ENCODE measurements at regions not wholly inside any gene's neighbourhood (a gene's known extent, or its start where the extent isn't known, plus 50 kb on each side); places are given as distances from the start of the nearest gene placed in this dataset.

DNA sequence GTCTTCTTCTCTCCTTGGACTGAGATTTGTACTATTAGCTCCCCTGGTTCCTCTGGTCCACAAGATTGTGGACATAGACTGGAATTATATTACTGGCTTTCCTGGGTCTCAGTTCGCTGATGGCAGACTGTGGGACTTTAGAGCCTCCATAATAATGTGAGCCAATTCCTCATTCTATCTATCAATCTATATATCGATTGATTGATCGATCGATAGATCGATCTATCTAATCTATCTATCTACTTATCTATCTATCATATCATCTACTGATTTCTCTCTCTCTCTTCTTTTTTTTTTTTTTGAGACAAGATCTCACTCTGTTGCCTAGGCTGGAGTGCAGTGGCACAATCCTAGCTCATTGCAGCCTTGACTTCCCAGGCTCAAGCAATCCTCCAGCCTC is 51.5 kb upstream of the DDR1 start:
- intact Hi-C loops (cut with DNase I): loop anchor here in 1 of 2 donors (10.0 kb wide), 1 partner anchor 242 kb away; no protein-coding TSS in a partner anchor
- DNase-seq (ENCODE audit: low spot score): no peak

GRCh38 chr6:30830438-30830837 is 53.9 kb upstream of the DDR1 start:
- intact Hi-C loops (cut with DNase I): loop anchor here in 1 of 2 donors (10.0 kb wide), 1 partner anchor 244 kb away; no protein-coding TSS in a partner anchor

GRCh38 chr6:30829639-30830255 is 54.6 kb upstream of the DDR1 start:
- peak; percentile 66 for DNase-seq (ENCODE audit: low spot score)
- intact Hi-C loops (cut with DNase I): loop anchor here (2.0 to 10.0 kb wide), 5 partner anchors 48 to 248 kb away; no protein-coding TSS in a partner anchor

More at GRCh38 chr6:30830438-30830837, 53.9 kb upstream of the DDR1 start:
- DNase-seq (ENCODE audit: low spot score): peak; percentile 61

GRCh38 chr6:30829033-30829432 is 55.3 kb upstream of the DDR1 start:
- intact Hi-C loops (cut with DNase I): loop anchor here (2.0 to 5.0 kb wide), 4 partner anchors 48 to 248 kb away; no protein-coding TSS in a partner anchor
- DNase-seq (ENCODE audit: low spot score): peak; percentile 47

DNA sequence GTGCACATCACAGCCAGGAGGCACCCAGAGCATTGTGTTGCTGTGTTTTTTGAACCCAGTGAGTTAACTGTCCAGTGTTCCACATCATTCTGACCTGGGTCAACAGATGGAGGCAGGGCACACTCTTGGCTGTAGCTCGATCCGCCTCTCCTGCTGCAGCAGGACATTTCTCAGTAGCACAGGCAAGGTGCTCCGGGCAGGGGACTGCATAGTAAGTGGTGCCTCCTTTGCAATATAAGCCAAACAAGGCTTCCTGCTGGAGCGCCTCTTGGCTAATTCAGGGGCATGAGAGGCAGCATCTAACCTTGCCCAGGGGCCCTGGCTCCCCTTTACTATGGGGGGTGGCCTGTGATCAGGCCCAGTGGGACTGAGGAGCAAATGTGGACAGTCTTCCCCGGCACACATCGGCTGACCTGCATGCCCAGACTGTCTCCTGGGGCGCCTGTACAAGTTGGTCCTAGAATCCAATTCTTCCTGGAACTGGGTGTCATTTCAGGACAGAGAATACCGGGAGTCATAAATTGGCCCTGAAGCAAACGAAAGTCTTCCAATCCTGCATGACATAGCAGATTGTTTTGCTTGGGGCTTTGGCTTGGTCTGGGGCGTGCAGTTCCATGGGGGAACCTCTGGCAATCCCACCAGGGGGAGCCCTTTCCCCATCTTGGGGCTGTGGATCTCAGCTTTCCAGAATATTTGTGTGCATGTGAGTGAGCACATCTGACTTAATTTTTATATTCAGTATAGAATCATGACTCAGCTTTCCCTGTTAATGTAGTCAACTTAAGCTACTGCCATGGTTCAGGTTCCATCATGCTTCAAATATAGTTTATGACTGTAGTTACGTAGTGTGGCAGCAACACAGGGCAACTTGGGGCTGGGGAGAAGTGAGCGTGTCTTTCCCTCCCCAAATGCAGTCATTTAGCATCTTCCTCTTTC is 56.0 kb upstream of the DDR1 start:
- intact Hi-C loops (cut with DNase I): loop anchor here (2.0 to 5.0 kb wide), 4 partner anchors 49 to 249 kb away; no protein-coding TSS in a partner anchor
- DNase-seq (ENCODE audit: low spot score): peak; percentile 96

DNA sequence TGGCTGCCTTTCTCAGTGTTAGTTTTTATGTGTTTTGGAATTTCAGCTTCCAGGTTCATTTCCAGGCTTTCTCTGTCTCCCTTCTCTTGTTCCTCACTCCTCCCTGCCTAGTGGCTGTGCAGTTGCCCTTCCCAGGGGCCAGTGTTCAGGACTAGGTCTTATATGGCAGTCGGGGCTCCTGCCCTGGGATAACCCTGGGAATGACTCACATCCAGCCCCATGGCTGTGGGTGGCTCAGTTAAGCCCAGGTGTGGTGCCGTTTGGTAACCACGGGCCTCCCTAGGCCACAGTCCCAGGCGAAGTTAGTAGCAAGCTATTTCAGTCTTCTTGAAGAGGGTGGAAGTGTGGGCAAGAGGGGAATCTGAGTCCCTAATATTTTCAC is 57.4 kb upstream of the DDR1 start:
- peak; percentile 75 for DNase-seq (ENCODE audit: low spot score)

GRCh38 chr6:30824698-30825097 is 59.6 kb upstream of the DDR1 start:
- intact Hi-C loops (cut with DNase I): loop anchor here (5.0 kb wide), 4 partner anchors 53 to 253 kb away; partner anchors contain the start of genes FLOT1 (in 1 of the 2) and IER3 (in 1 of the 2)
- peak; percentile 55 for DNase-seq (ENCODE audit: low spot score)

More for the DNA sequence above, 57.4 kb upstream of the DDR1 start:
- intact Hi-C loops (cut with DNase I): loop anchor here in 1 of 2 donors (5.0 kb wide), 3 partner anchors 50 to 250 kb away; no protein-coding TSS in a partner anchor

- intact Hi-C loops (cut with DNase I): loop anchor here in 1 of 2 donors (5.0 kb wide), 1 partner anchor 81 kb away; the partner anchor contains the start of genes FLOT1 and IER3
- no peak for DNase-seq (ENCODE audit: low spot score)
Measured at GRCh38 chr6:30823534-30823865, 60.8 kb upstream of the DDR1 start.

- intact Hi-C loops (cut with DNase I): loop anchor here in 1 of 2 donors (5.0 kb wide), 1 partner anchor 80 kb away; the partner anchor contains the start of genes FLOT1 and IER3
- no peak for DNase-seq (ENCODE audit: low spot score)
Measured at GRCh38 chr6:30821862-30822784, 62.2 kb upstream of the DDR1 start.

DNA sequence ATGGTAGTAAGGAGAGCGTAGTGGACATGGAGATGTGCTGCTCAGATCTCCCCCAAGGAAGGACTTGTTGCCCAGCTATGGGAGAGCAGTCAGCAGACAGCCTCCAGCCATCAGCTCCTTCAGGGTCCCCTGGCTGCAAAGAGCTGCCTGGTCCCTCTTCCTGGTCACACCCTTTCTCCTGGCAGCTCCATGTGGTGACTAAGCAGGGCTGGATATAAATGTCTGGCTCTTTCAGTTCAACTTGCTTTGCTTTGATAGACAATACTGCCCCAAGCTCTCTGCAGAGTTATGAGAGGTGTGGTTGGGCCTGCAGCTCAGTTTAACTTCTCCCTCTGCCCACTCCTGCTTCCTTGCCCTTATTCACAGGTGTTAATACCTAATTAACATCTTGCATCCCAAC is 64.1 kb upstream of the DDR1 start:
- peak; percentile 87 for DNase-seq (ENCODE audit: low spot score)
- intact Hi-C loops (cut with DNase I): loop anchor here in 1 of 2 donors (5.0 kb wide), 1 partner anchor 78 kb away; the partner anchor contains the start of genes FLOT1 and IER3

GRCh38 chr6:30819297-30819917 is 64.9 kb upstream of the DDR1 start:
- intact Hi-C loops (cut with DNase I): loop anchor here in 1 of 2 donors (10.0 kb wide), 1 partner anchor 55 kb away; no protein-coding TSS in a partner anchor
- DNase-seq (ENCODE audit: low spot score): peak; percentile 59

DNA sequence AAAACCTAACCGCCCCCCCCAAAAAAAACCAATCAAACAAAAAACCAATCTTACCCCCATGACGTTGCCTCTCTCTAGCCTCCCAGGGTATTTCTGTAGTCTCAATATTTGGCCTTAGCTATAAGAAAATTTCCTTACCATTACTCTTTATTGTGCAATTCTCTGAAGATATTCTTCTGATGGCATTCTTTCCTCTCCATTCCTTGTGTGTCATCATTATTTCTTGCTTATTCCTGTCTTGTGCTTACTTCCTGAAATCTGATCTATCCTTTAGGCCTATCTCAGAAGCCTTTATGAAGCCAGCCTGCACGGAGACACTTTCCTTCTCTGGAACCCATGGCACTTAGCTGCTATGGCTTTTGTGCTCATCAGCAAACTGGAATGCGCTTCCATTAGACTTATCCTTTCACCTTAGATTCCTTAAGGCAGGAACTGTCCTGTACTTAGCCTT is 65.9 kb upstream of the DDR1 start:
- peak; percentile 4 for DNase-seq (ENCODE audit: low spot score)
- intact Hi-C loops (cut with DNase I): loop anchor here in 1 of 2 donors (10.0 kb wide), 1 partner anchor 54 kb away; no protein-coding TSS in a partner anchor

- DNase-seq (ENCODE audit: low spot score): peak; percentile 4
- intact Hi-C loops (cut with DNase I): loop anchor here in 1 of 2 donors (10.0 kb wide), 1 partner anchor 52 kb away; no protein-coding TSS in a partner anchor
Measured at GRCh38 chr6:30816791-30817739, 67.3 kb upstream of the DDR1 start.

DNA sequence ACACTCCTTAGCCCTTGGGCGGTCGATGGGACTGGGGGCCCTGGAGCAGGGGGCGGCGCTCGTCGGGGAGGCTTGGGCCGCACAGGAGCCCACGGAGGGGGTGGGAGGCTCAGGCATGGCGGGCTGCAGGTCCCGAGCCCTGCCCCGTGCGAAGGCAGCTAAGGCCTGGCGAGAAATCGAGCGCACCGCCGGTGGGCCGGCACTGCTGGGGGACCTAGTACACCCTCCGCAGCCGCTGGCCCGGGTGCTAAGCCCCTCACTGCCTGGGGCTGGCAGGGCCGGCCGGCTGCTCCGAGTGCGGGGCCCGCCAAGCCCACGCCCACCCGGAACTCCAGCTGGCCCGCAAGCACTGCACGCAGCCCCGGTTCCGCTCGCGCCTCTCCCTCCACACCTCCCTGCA is 68.0 kb upstream of the DDR1 start:
- intact Hi-C loops (cut with DNase I): loop anchor here in 1 of 2 donors (10.0 kb wide), 1 partner anchor 51 kb away; no protein-coding TSS in a partner anchor
- peak; percentile 65 for DNase-seq (ENCODE audit: low spot score)

GRCh38 chr6:30815041-30815742 is 69.1 kb upstream of the DDR1 start:
- DNase-seq (ENCODE audit: low spot score): peak; percentile 30
- intact Hi-C loops (cut with DNase I): loop anchor here in 1 of 2 donors (10.0 kb wide), 1 partner anchor 50 kb away; no protein-coding TSS in a partner anchor

All from posterior vena cava (tissue), 2 donors.